ENCODE measurements at regions not wholly inside any gene's neighbourhood (a gene's known extent, or its start where the extent isn't known, plus 50 kb on each side); places are given as distances from the start of the nearest gene placed in this dataset.

DNA sequence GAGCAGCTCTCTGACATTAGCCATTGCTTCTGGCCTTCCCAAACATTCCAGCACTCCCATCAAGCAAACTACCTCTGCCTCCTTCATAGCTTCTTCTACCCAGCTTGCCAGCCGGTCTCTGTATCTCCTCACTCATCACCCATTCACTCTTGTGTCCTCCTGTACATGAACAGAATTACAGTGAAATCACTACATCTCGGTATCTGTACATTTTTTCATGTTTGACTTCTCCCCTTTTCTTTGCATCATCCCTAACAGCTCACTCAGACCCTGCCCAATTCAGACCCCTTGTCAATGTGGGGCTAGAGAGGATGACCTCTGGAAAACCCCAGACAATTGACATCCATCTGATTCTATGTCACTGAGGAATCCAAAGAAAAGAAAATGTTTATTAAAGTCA is 335.8 kb downstream of the TNS1 start:
- TF ChIP-seq, protein P1, sequence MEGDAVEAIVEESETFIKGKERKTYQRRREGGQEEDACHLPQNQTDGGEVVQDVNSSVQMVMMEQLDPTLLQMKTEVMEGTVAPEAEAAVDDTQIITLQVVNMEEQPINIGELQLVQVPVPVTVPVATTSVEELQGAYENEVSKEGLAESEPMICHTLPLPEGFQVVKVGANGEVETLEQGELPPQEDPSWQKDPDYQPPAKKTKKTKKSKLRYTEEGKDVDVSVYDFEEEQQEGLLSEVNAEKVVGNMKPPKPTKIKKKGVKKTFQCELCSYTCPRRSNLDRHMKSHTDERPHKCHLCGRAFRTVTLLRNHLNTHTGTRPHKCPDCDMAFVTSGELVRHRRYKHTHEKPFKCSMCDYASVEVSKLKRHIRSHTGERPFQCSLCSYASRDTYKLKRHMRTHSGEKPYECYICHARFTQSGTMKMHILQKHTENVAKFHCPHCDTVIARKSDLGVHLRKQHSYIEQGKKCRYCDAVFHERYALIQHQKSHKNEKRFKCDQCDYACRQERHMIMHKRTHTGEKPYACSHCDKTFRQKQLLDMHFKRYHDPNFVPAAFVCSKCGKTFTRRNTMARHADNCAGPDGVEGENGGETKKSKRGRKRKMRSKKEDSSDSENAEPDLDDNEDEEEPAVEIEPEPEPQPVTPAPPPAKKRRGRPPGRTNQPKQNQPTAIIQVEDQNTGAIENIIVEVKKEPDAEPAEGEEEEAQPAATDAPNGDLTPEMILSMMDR (optimal IDR thresholded peaks at IDR 0.05 in 1 of 3, IDR thresholded peaks at IDR 0.05 in 1 of 3, conservative IDR thresholded peaks at IDR 0.05 in 1 of 3; ENCODE audit: extremely low read depth in 1 of 3, insufficient read depth in 2 of 3, low read length in 3 of 3) = no peak
- TF ChIP-seq EZH2 (IDR thresholded peaks at IDR 0.05; ENCODE audit: low read length) = no peak

Measured in keratinocyte (primary cell).